OCI-LY1 (cell line): ENCODE measurements at regions not wholly inside any gene's neighbourhood (a gene's known extent, or its start where the extent isn't known, plus 50 kb on each side); places are given as distances from the start of the nearest gene placed in this dataset.

ENCODE experiments used
- H2AFZ ChIP-seq: fragments of 200-600 bp; sonication (generic), shearing (Covaris generic); 2 replicates; pipeline ENCODE4 v1.6.0; 2014; ENCODE audit warnings: antibody characterized with exemption, mild to moderate bottlenecking, low read length
- H3F3A ChIP-seq: fragments of 200-600 bp; sonication (generic), shearing (Covaris generic); 2 replicates; pipeline ENCODE4 v1.6.0; 2014; ENCODE audit warnings: mild to moderate bottlenecking, antibody characterized with exemption, low read length, moderate library complexity; ENCODE audit not compliant: insufficient read depth
- H3K27ac ChIP-seq: fragments of 200-600 bp; sonication (generic); 2 replicates; pipeline ENCODE4 v1.5.1; 2014; ENCODE audit warnings: low read length, mixed run types, mild to moderate bottlenecking, low read depth; ENCODE audit not compliant: poor library complexity, severe bottlenecking
- H3K27me3 ChIP-seq: fragments of 200-600 bp; sonication (generic); 2 replicates; pipeline ENCODE4 v1.6.0; 2014; ENCODE audit warnings: antibody characterized with exemption, mild to moderate bottlenecking, low read length, moderate library complexity; ENCODE audit not compliant: insufficient read depth
- H3K36me3 ChIP-seq: fragments of 200-600 bp; sonication (generic); 2 replicates; pipeline ENCODE4 v1.6.1; 2014; ENCODE audit warnings: mild to moderate bottlenecking, antibody characterized with exemption, low read length, moderate library complexity, mixed read lengths; ENCODE audit not compliant: insufficient read depth
- H3K4me1 ChIP-seq: fragments of 200-600 bp; sonication (generic); 2 replicates; pipeline ENCODE4 v1.5.1; 2014; ENCODE audit warnings: mild to moderate bottlenecking, low read length, moderate library complexity; ENCODE audit not compliant: insufficient read depth, severe bottlenecking
- H3K4me2 ChIP-seq: fragments of 200-600 bp; sonication (generic), shearing (Covaris generic); 2 replicates; pipeline ENCODE4 v1.6.1; 2014; ENCODE audit warnings: low read length
- H3K4me3 ChIP-seq: fragments of 200-600 bp; sonication (generic); 2 replicates; pipeline ENCODE4 v1.5.1; 2014; ENCODE audit warnings: low read length, low read depth, mild to moderate bottlenecking, mixed read lengths; ENCODE audit not compliant: poor library complexity, severe bottlenecking
- H3K79me2 ChIP-seq: fragments of 200-600 bp; shearing (Covaris generic); 2 replicates; pipeline ENCODE4 v1.6.1; 2016; ENCODE audit warnings: mixed run types, low read length, mixed read lengths; ENCODE audit not compliant: insufficient read depth
- H3K9ac ChIP-seq: fragments of 200-600 bp; sonication (generic), shearing (Covaris generic); 2 replicates; pipeline ENCODE4 v1.6.1; 2014; ENCODE audit warnings: mild to moderate bottlenecking, low read length, mixed read lengths
- H3K9me2 ChIP-seq: fragments of 200-600 bp; sonication (generic), shearing (Covaris generic); 2 replicates; pipeline ENCODE4 v1.6.1; 2014; ENCODE audit warnings: low read depth, mild to moderate bottlenecking, low read length, mixed read lengths
- H3K9me3 ChIP-seq: fragments of 200-600 bp; shearing (Covaris generic); 2 replicates; pipeline ENCODE4 v1.6.1; 2014; ENCODE audit warnings: low read length, mixed read lengths
- H4K20me1 ChIP-seq: fragments of 200-600 bp; sonication (generic), shearing (Covaris generic); 2 replicates; pipeline ENCODE4 v1.6.0; 2016; ENCODE audit warnings: mild to moderate bottlenecking, low read length; ENCODE audit not compliant: insufficient read depth
- EZH2 ChIP-seq: fragments of 200-600 bp; sonication (generic), shearing (Covaris generic); IDR thresholded peaks from 2 replicates; pipeline ENCODE4 v1.8.0; 2017; ENCODE audit warnings: borderline replicate concordance, mixed run types, mild to moderate bottlenecking, antibody characterized with exemption, low read length, moderate library complexity, mixed read lengths
- TF ChIP-seq, protein P1 (sequence below): fragments of 200-600 bp; sonication (generic), shearing (Covaris generic); IDR thresholded peaks from 2 replicates; pipeline ENCODE4 v1.5.1; 2017; ENCODE audit warnings: mild to moderate bottlenecking, antibody characterized with exemption, low read length, moderate library complexity, mixed read lengths

DNA sequence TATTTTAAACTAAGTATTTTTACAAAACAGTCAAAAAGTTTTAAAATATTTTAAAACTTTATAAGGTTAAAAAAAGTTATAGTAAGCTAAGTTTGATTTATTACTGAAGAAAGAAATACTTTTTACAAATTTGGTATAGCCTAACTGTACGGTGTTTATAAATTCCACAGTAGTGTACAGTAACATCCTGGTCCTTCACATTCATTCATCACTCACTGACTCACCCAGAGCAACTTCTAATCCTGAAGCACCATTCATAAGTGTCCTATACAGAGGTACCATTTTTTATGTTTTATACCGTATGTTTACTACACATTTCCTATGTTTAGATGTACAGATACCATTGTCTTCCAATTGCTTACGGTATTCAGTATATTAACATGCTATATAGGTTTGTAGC lies 170.0 kb downstream of the KLHL28 start:
- Histone ChIP-seq H3K4me1 (no peaks in the 10 kb centered on the region), H4K20me1 (no peaks in the 10 kb centered on the region), H3K4me2 (no peak overlapping the region), H3K9me3 (0 out of 2 replicates have a peak, but pooled peaks cover 2% of the 10 kb centered on the region), H3K36me3 (no peaks in the 10 kb centered on the region), H2AFZ (no peak overlapping the region), H3K79me2 (no peaks in the 10 kb centered on the region), H3K4me3 (no peak overlapping the region), H3K27ac (no peak overlapping the region), H3K9me2 (no peaks in the 10 kb centered on the region), H3K9ac (no peak overlapping the region), H3F3A (no peaks in the 10 kb centered on the region), H3K27me3 (no peaks in the 10 kb centered on the region)
- TF ChIP-seq EZH2, result no peak
- TF ChIP-seq, protein P1, sequence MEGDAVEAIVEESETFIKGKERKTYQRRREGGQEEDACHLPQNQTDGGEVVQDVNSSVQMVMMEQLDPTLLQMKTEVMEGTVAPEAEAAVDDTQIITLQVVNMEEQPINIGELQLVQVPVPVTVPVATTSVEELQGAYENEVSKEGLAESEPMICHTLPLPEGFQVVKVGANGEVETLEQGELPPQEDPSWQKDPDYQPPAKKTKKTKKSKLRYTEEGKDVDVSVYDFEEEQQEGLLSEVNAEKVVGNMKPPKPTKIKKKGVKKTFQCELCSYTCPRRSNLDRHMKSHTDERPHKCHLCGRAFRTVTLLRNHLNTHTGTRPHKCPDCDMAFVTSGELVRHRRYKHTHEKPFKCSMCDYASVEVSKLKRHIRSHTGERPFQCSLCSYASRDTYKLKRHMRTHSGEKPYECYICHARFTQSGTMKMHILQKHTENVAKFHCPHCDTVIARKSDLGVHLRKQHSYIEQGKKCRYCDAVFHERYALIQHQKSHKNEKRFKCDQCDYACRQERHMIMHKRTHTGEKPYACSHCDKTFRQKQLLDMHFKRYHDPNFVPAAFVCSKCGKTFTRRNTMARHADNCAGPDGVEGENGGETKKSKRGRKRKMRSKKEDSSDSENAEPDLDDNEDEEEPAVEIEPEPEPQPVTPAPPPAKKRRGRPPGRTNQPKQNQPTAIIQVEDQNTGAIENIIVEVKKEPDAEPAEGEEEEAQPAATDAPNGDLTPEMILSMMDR, result no peak

DNA sequence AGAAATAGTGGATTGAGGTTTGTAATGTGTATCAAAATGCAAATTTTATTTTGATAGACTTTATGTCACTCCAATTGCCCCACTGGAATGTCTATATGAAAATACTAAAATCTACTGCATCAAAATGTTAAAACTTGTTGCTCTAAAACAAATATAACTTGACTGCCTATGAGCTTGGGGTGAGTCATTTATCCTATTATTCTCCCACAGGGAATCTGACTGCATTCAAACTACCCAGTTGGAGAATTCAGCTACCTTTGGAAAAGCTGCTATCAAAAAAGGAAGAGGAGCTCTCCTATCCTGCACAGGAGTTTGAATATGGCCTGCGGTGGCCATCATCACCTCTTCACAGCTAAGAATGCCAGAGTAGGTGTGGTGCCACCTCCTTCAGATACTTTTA lies 173.1 kb downstream of the KLHL28 start:
- Histone ChIP-seq H3K36me3 (no peaks in the 10 kb centered on the region), H3K9ac (no peak overlapping the region), H3F3A (no peaks in the 10 kb centered on the region), H4K20me1 (no peaks in the 10 kb centered on the region), H3K4me2 (no peak overlapping the region), H2AFZ (no peak overlapping the region), H3K27me3 (no peaks in the 10 kb centered on the region), H3K9me2 (no peaks in the 10 kb centered on the region), H3K4me3 (no peak overlapping the region), H3K79me2 (no peaks in the 10 kb centered on the region), H3K4me1 (no peaks in the 10 kb centered on the region), H3K9me3 (0 out of 2 replicates have a peak, but pooled peaks cover 2% of the 10 kb centered on the region), H3K27ac (no peak overlapping the region)
- TF ChIP-seq EZH2, result no peak
- TF ChIP-seq, protein P1, result no peak

DNA sequence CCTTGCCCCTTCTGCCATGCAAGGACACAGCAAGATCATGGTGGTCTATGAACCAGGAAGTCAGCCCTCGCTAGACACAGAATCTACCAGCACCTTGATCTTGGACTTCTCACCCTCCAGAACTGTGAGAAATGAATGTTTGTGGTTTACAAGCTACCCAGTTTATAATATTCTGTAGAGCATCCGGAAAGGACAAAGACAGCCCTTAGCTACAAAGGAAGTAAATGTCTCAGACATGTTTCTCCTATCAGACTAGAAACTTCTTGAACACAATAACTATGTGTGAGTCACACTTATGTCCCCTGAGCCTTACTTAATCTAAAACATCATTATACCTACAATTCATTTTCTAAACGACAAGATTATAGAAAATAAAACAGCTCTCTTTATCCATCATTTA lies 176.7 kb downstream of the KLHL28 start:
- H3K4me3 ChIP-seq, result no peak overlapping the region
- H3K36me3 ChIP-seq, result no peaks in the 10 kb centered on the region
- H3K9me2 ChIP-seq, result no peaks in the 10 kb centered on the region
- TF ChIP-seq, protein P1, result no peak
- no peak for TF ChIP-seq EZH2
- no peak overlapping the region for H3K4me2 ChIP-seq
- H4K20me1 ChIP-seq, result no peaks in the 10 kb centered on the region
- no peaks in the 10 kb centered on the region for H3K9me3 ChIP-seq
- no peak overlapping the region for H2AFZ ChIP-seq
- H3K4me1 ChIP-seq, result no peaks in the 10 kb centered on the region
- H3K27ac ChIP-seq, result no peak overlapping the region
- no peak overlapping the region for H3K9ac ChIP-seq
- no peaks in the 10 kb centered on the region for H3K27me3 ChIP-seq
- no peaks in the 10 kb centered on the region for H3F3A ChIP-seq
- no peaks in the 10 kb centered on the region for H3K79me2 ChIP-seq
